Upper lobe of left lung (tissue), 6 donors: ENCODE measurements at regions not wholly inside any gene's neighbourhood (a gene's known extent, or its start where the extent isn't known, plus 50 kb on each side); places are given as distances from the start of the nearest gene placed in this dataset.

Experiments used
- ATAC-seq, 2 donors: fragments of 200-7000 bp; cut with Tn5 transposase; one replicate each; pipeline ENCODE4 v1.9.1; 2022; ENCODE audit warnings: mild to moderate bottlenecking in 2 of 2, moderate library complexity in 2 of 2; ENCODE audit not compliant: low FRiP score in 2 of 2
- DNase-seq, 2 donors: peaks; one replicate each; pipeline ENCODE4 v3.0.0-alpha.2; 2019 to 2020
- H3K27ac ChIP-seq, 4 donors: fragments of 200-600 bp; sonication (generic); one replicate each; pipeline ENCODE4 v1.5.1; 2016 to 2019
- H3K27me3 ChIP-seq, 4 donors: fragments of 200-600 bp; sonication (generic); one replicate each; pipeline ENCODE4 v1.5.1; 2017 to 2019
- H3K36me3 ChIP-seq, 4 donors: fragments of 200-600 bp; sonication (generic); one replicate each; pipeline ENCODE4 v1.5.1; 2016 to 2019
- H3K4me1 ChIP-seq, 4 donors: fragments of 200-600 bp; sonication (generic); one replicate each; pipeline ENCODE4 v1.5.1; 2018 to 2019
- H3K4me3 ChIP-seq, 4 donors: fragments of 200-600 bp; sonication (generic); one replicate each; pipeline ENCODE4 v1.5.1; 2017 to 2019; ENCODE audit warnings: mild to moderate bottlenecking in 2 of 4, moderate library complexity in 1 of 4
- H3K9me3 ChIP-seq, 4 donors: fragments of 200-600 bp; sonication (generic); one replicate each; pipeline ENCODE4 v1.5.1; 2018 to 2019
- EP300 ChIP-seq, 4 donors: sonication (generic); formaldehyde crosslinking; IDR thresholded peaks; one replicate each; pipeline ENCODE4 v1.5.1; 2017; ENCODE audit warnings: antibody characterized with exemption in 4 of 4, control low read depth in 2 of 4
- POLR2A ChIP-seq, 4 donors: fragments of 450-650 bp; IDR thresholded peaks; one replicate each; pipeline ENCODE4 v1.5.1; 2016 to 2017; ENCODE audit warnings: antibody characterized with exemption in 4 of 4, mild to moderate bottlenecking in 2 of 4
- POLR2AphosphoS5 ChIP-seq, 2 donors: sonication (generic); formaldehyde crosslinking; IDR thresholded peaks; one replicate each; pipeline ENCODE4 v1.5.1; 2017; ENCODE audit warnings: antibody characterized with exemption in 2 of 2
- WGBS, 2 donors: methylation state at CpG; one replicate each; pipeline ENCODE4 v1.1.5; 2017 to 2018; 5-methylcytosine and 5-hydroxymethylcytosine counted together
- TF ChIP-seq, protein P1 (sequence below), 6 experiments: fragments of 450-650 bp in 4 of 6; fragments of 200-600 bp in 2 of 6; sonication (generic) in 2 of 6; IDR thresholded peaks; one replicate each; pipeline ENCODE4 v1.5.1; 2016 to 2019; ENCODE audit warnings: antibody characterized with exemption in 6 of 6
- donor health status: DM: no; HTN: no; CAD: no; lungs with moderate emphysema.
- donor health status: DM: no; HTN: yes; CAD: no; lungs with severe emphysema.

DNA sequence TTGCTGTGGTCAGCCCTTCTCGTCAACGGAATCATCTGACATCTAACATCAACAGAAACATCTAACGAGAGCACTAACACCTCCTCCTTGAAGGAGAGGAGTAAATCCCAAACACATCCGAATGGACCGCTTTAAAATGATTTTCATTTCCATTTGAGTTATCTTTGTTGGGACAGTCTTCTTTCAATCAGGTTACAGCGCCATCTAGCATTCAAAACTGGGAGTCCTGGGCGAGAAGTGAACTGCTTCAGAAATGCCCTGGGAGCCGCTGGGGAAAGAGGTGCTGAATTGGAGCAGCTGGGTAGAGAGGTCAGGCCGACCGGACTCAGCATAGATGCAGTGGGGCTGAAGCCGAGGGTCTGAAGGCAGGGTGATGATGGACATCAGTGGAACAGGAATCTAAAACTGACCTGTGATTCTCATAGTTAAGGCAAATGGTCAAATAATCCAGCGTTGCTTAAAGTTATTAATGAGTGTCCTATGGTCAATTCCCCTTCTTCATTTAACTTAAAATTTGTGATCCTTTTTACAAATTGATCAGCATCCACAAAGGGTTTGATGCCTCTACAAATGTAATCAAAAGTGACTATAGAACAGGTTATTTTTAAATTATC lies 170.0 kb upstream of the NDN start:
- TF ChIP-seq EP300 (IDR thresholded peaks at IDR 0.05) (no peak), POLR2AphosphoS5 (IDR thresholded peaks at IDR 0.05) (no peak)
- TF ChIP-seq, protein P1, sequence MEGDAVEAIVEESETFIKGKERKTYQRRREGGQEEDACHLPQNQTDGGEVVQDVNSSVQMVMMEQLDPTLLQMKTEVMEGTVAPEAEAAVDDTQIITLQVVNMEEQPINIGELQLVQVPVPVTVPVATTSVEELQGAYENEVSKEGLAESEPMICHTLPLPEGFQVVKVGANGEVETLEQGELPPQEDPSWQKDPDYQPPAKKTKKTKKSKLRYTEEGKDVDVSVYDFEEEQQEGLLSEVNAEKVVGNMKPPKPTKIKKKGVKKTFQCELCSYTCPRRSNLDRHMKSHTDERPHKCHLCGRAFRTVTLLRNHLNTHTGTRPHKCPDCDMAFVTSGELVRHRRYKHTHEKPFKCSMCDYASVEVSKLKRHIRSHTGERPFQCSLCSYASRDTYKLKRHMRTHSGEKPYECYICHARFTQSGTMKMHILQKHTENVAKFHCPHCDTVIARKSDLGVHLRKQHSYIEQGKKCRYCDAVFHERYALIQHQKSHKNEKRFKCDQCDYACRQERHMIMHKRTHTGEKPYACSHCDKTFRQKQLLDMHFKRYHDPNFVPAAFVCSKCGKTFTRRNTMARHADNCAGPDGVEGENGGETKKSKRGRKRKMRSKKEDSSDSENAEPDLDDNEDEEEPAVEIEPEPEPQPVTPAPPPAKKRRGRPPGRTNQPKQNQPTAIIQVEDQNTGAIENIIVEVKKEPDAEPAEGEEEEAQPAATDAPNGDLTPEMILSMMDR (IDR thresholded peaks at IDR 0.05) = peak in 5 of 6 experiments; percentile 25 to 56 (median 31)
- DNase-seq = peak in 1 of 2 donors; percentile 29
- no peak overlapping the region for H3K27ac ChIP-seq
- 29 to 32% methylated on average over 12 of the region's 12 CpGs for WGBS, 2 donors
- H3K4me3 ChIP-seq = no peak overlapping the region
- ATAC-seq = peak in 1 of 2 donors; percentile 54
- no peaks in the 10 kb centered on the region for H3K36me3 ChIP-seq
- no peaks in the 10 kb centered on the region for H3K4me1 ChIP-seq
- no peaks in the 10 kb centered on the region for H3K27me3 ChIP-seq
- no peaks in the 10 kb centered on the region for H3K9me3 ChIP-seq

DNA sequence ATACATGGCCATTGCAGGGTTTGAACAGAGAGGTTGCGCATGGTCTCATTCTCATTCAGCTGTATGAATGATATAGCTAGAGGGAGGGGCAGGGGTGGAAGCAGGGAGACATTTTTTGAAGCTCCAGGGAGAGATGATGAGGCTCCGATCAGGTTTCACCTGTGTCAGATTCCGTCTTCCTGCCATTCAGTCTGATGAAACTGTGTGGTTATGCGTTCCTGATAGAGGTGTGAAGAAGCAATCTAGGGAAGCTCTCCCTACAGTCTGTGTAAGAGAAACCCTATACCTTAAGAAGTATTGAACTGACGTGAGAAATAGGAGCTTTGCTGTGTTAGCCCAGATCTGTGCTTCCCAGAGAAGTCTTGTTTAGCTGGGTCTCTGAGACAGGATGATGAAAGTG lies 171.9 kb upstream of the NDN start:
- 80 to 85% methylated on average over 5 of the region's 5 CpGs for WGBS, 2 donors
- no peaks in the 10 kb centered on the region for H3K27me3 ChIP-seq
- H3K4me3 ChIP-seq = no peak overlapping the region
- H3K4me1 ChIP-seq = no peaks in the 10 kb centered on the region
- H3K27ac ChIP-seq = no peak overlapping the region
- no peak for ATAC-seq
- no peak for DNase-seq
- no peaks in the 10 kb centered on the region for H3K9me3 ChIP-seq
- TF ChIP-seq POLR2AphosphoS5 (IDR thresholded peaks at IDR 0.05) (no peak), EP300 (IDR thresholded peaks at IDR 0.05) (no peak), POLR2A (IDR thresholded peaks at IDR 0.05) (no peak)
- TF ChIP-seq, protein P1 (IDR thresholded peaks at IDR 0.05) = no peak
- no peaks in the 10 kb centered on the region for H3K36me3 ChIP-seq

DNA sequence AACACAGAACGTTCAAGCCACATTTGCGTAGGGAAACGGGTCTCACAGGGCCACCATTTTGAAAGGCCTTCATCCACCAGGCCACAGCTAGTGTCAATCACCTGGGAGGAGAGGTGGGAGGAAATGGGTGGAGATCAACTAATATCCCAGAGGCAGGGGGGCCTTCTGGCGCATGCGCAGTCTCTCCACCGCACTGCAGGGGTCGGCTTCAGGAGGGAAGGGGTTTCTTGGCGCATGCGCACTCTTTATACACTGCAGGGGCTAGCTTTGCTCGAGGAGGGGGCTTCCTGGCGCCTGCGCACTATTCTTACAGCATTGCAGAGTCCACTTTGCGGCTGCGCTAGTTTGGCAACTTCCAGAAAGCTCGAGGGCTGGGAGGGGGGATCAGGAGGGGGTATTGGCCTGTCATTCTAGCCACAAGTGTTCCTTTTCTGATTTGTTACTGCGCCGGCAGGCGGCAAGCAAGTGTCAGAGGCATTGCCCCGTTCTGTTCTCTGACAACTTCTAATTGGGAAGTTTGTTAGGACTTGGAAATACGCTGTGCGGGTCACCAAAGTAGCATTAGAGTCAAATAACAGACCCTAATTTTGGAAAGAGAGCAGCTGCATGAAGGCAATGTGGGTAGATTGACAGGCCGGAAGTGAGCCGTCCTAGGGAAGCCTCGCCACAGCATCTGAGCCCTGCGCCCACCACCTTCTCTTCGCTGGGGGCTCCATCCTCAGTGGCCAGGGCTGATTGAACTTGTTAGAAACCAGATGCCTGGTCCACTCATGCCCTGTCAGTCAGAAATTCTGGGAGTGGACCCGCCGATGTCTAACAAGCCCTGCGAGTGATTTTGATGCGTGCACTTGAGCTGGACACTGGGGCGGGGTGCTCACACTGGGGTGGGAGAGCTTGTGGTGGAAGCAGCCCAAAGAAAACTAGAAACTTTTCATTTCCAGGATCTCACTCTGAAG lies 173.5 kb upstream of the NDN start:
- no peak overlapping the region for H3K27ac ChIP-seq
- no peaks in the 10 kb centered on the region for H3K4me1 ChIP-seq
- no peaks in the 10 kb centered on the region for H3K36me3 ChIP-seq
- H3K9me3 ChIP-seq = no peaks in the 10 kb centered on the region
- H3K27me3 ChIP-seq = no peaks in the 10 kb centered on the region
- TF ChIP-seq, protein P1 (IDR thresholded peaks at IDR 0.05) = no peak
- DNase-seq (no peak), ATAC-seq (no peak)
- no peak overlapping the region for H3K4me3 ChIP-seq
- 58 to 66% methylated on average over 22 to 31 of the region's 31 CpGs for WGBS, 2 donors

DNA sequence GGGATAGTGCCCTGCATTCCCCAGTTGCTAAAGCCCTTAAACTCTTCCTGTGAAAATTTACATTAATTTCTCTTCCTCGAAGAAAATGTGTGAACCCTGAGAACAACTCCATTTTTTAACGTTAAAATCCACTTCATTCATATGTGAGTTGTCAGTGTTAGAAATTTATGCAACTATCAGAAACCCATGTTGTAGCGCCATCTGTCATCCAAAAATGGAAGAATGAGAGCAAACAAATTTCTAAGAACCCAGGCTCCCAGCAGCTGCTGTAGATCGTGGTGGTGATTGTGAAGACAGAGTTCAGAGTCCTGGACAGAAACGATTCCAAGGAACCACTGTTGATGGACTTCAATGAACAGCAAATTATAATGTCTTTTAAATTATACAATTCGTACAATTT lies 179.7 kb upstream of the NDN start:
- Histone ChIP-seq H3K9me3 (no peaks in the 10 kb centered on the region), H3K4me3 (no peak overlapping the region), H3K27ac (no peak overlapping the region), H3K27me3 (no peaks in the 10 kb centered on the region), H3K36me3 (no peaks in the 10 kb centered on the region), H3K4me1 (no peaks in the 10 kb centered on the region)
- WGBS, 2 donors = 30 to 38% methylated on average over 6 of the region's 6 CpGs
- ATAC-seq = no peak
- TF ChIP-seq EP300 (IDR thresholded peaks at IDR 0.05) = no peak
- TF ChIP-seq, protein P1 (IDR thresholded peaks at IDR 0.05) = peak in 1 of 6 experiments; percentile 15
- DNase-seq = no peak
